Activated naive CD8-positive, alpha-beta T cell treated with anti-CD3 and anti-CD28 coated beads, Interleukin-2, amount 50 U/mL, for 24 hours (primary cell): ENCODE measurements at regions not wholly inside any gene's neighbourhood (a gene's known extent, or its start where the extent isn't known, plus 50 kb on each side); places are given as distances from the start of the nearest gene placed in this dataset.
"Not testable (repeated sequence)": the region's sequence is repeated elsewhere in the genome, so short reads cannot be mapped to it uniquely, and the experiment has no call there.

Experiments
- ATAC-seq: fragments of 150-1000 bp; cut with Tn5 transposase; one replicate; pipeline ENCODE4 v1.10.0; 2021
- DNase-seq: peaks from one replicate; pipeline ENCODE4 v3.0.0; 2021
- H3K27ac Mint-ChIP-seq: one replicate; pipeline ENCODE4 v1.8.0; 2021; ENCODE audit warnings: mild to moderate bottlenecking, mixed read lengths
- H3K27me3 Mint-ChIP-seq: one replicate; pipeline ENCODE4 v1.8.0; 2021; ENCODE audit warnings: mixed read lengths
- H3K36me3 Mint-ChIP-seq: one replicate; pipeline ENCODE4 v1.8.0; 2021; ENCODE audit warnings: low read depth, mixed read lengths
- H3K4me1 Mint-ChIP-seq: one replicate; pipeline ENCODE4 v1.8.0; 2021; ENCODE audit warnings: mixed read lengths
- H3K4me3 Mint-ChIP-seq: one replicate; pipeline ENCODE4 v1.8.0; 2021; ENCODE audit warnings: mild to moderate bottlenecking, moderate library complexity, mixed read lengths
- H3K9me3 Mint-ChIP-seq: one replicate; pipeline ENCODE4 v1.8.0; 2021; ENCODE audit warnings: mixed read lengths

DNA sequence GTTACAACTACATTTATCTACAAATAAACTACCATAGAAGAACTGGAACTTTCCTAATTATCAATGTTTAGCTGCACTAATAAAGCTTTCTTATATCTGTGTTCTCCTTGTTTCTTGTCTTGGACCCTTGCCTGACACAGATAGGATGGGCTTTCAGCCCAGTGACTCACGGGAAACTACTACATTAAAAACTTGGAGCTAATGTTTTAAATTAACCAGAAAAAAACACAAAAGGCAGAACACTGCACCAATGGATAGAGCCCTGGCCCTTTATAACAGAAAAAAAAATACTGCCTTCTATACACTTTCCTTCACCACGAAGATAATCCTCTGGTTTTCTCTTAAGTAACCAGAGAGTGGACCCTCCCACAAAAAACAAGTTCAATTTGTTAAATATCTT lies 223.9 kb downstream of the BCL2L11 start:
- H3K9me3 Mint-ChIP-seq, ATAC-seq, H3K4me3 Mint-ChIP-seq, H3K36me3 Mint-ChIP-seq, H3K27me3 Mint-ChIP-seq, H3K27ac Mint-ChIP-seq, H3K4me1 Mint-ChIP-seq, DNase-seq: not testable (repeated sequence)

DNA sequence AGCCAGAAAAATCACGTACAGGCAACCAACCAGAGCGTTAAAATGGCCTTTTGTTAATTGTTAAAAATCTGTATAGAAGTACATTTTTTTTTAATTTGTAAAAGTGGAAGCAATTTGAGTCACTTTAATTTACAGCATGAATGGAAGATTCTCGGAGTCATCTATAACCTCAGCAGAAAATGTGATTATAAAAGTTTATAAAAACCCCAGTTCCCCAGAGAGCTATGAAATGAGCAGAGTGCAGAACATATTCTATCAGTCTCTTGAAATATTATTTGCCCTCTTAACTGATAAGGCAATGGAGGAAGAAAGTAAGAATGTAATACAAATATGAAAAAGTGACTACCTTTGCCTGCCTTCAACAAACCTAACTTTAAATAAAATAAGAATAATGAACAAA lies 224.7 kb downstream of the BCL2L11 start:
- not testable (repeated sequence) for ATAC-seq, H3K27me3 Mint-ChIP-seq, H3K27ac Mint-ChIP-seq, H3K9me3 Mint-ChIP-seq, DNase-seq, H3K36me3 Mint-ChIP-seq, H3K4me3 Mint-ChIP-seq, H3K4me1 Mint-ChIP-seq

DNA sequence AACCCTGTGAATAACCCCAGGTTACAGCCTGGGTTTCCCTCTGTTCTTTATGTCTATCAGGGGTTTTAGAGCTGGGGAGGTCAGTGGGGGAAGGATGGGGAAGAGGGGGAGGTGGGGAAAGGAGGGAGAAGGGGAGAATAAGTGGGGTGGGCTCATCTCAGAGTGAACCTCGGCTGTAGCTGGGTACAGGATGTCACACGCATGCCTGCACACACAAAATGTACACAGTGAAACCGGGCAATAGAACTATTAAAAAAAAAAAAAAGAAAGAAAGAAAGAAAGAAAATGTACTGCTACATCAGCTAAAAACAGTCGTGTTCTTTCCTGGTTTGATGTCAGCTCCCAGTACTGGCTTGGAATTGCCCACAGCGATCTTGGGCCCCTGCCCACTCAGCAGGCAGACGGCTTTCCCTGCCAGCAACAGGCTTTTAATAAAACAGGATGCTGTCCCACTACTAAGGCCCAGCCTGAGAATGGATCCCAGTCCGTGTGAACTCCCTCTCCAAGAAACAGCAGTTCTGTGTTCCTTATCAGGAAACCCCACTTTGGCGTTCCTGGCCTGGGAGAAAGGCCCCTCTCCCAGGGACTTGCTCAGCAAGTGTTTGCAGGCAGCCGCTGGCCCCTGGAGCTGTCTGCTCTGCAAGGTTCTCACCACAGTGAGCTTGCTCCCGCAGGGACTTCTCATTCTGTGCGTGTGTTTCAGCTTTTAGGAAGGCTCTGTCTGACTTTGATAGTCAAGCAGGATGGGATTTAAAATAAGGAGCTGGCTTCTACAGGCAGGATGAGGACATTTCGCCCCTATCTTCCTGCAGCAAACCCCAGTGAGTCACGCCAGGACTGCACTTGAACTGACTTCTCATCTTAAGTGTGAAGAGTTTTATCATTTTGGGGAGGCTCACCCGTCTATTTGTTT lies 225.6 kb downstream of the BCL2L11 start:
- H3K27ac Mint-ChIP-seq, H3K36me3 Mint-ChIP-seq, H3K4me1 Mint-ChIP-seq, H3K4me3 Mint-ChIP-seq, H3K27me3 Mint-ChIP-seq, DNase-seq, H3K9me3 Mint-ChIP-seq: not testable (repeated sequence)
- peak; percentile 38 for ATAC-seq

DNA sequence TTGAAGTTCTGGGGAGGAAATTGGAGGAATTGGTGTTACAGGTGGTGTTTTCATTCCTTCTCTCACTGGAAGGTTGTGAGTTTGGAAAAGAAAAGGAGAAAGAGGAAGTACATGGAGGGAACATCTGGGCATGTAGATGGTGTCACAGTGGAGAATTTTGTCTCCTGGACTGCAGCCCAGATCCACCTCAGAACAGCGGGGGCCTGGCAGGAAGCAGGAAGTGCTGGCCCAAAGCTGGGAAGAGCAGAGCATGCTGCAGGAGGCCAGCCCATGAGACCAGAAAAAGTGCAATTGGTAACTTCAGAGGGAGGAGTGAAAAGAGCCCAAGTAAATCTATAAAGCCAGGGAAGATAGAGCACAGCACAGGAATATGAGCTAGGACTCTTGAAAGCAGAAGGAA lies 227.0 kb downstream of the BCL2L11 start:
- H3K9me3 Mint-ChIP-seq, DNase-seq, H3K4me3 Mint-ChIP-seq, H3K27me3 Mint-ChIP-seq, H3K27ac Mint-ChIP-seq, H3K36me3 Mint-ChIP-seq, ATAC-seq, H3K4me1 Mint-ChIP-seq: not testable (repeated sequence)

DNA sequence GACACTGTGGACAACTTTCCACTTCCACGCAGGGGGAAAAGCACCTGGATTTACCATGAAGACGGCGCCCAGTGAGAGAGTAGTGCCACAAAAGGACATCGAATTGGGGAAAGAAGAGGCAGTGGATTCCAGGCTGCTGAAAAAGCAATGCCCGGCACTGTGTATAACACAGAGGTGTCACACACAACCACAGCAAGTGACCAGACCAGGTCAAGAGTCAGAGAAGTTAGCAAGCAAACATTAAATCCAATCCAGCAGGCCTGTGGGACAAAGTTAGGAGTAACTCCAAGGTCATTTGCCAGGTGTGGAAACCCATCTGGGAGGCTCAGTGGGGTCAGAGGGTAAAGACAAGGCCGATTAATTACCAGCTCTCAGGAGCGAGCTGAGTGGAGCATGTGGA lies 227.6 kb downstream of the BCL2L11 start:
- H3K4me3 Mint-ChIP-seq, H3K4me1 Mint-ChIP-seq, H3K9me3 Mint-ChIP-seq, H3K27ac Mint-ChIP-seq, H3K27me3 Mint-ChIP-seq, DNase-seq, H3K36me3 Mint-ChIP-seq, ATAC-seq: not testable (repeated sequence)

- not testable (repeated sequence) for ATAC-seq
These were observed 234.5 kb downstream of the BCL2L11 start for GRCh38 chr2:111355022-111355817.

DNA sequence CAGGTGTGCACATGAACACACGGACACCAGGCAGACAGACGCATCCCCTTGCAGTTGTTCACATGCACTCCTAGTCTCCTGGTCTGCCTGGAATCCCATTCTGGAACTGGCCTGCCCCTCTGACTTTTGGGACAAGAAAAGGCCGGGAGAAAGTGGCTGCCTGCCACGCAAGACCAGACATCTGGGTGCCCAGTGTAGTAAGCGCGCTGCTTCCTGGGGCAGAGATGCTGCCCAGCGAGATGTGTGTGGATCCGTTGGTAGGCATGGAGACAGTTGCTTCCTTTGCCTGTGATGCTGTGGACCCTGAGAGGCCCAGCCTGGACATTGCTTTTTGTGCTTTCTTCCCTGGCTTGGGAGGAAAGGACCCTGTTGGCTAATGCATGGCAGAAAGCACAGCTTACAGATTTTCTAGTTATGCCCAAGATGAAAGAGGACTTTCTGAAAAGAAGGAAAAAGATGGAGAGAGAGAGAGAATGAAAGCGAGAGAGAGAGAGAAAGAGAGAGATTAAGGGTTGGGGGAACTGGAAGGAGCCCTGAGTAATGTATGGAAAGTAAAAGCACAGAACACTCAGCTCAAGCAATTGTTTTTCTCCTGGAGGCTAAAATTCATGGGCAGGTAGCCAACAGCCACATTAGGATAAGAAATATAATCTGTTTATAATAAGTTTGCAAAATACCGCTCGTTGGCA lies 235.3 kb downstream of the BCL2L11 start:
- not testable (repeated sequence) for DNase-seq, H3K27ac Mint-ChIP-seq, H3K36me3 Mint-ChIP-seq, H3K9me3 Mint-ChIP-seq, ATAC-seq, H3K4me3 Mint-ChIP-seq, H3K4me1 Mint-ChIP-seq, H3K27me3 Mint-ChIP-seq

More at GRCh38 chr2:111355022-111355817, 234.5 kb downstream of the BCL2L11 start:
- not testable (repeated sequence) for H3K4me3 Mint-ChIP-seq, H3K9me3 Mint-ChIP-seq, H3K4me1 Mint-ChIP-seq, H3K27me3 Mint-ChIP-seq, DNase-seq, H3K36me3 Mint-ChIP-seq, H3K27ac Mint-ChIP-seq

- not testable (repeated sequence) for H3K36me3 Mint-ChIP-seq, ATAC-seq, H3K27me3 Mint-ChIP-seq, H3K4me3 Mint-ChIP-seq, H3K4me1 Mint-ChIP-seq, DNase-seq, H3K27ac Mint-ChIP-seq, H3K9me3 Mint-ChIP-seq
These were observed 235.9 kb downstream of the BCL2L11 start for GRCh38 chr2:111356512-111357031.

DNA sequence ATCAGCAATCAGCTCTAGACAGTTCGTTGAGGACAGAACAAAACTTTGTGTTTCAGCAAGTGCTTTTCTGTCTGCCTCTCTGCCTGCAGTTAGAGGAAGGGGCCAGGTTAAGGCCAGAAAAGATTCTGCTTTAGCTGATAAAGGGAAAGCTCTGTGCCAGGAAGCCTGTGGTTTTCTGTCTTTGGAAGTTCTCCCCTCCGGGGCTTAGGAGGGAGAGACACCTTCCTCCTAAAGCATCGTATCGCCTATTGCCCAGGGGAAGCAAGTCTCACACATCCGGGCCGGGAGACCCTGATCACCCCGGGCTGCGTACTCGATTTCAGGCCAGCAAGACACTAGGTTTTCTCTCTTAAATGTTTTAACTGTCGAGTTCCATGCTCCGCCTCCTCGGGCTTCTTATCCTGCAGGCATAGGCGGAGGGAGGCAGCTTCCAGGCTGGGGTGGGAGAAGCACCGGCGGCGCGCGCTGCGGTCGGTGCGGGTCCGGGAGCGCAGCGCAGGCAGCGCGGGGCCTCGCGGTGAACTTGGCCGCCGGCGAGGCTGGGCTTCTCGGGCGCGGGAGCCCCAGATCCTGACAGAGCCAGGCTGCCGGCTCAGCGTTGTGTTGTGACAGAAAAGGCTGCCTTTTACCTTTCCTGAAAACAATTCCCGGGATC lies 245.4 kb downstream of the BCL2L11 start:
- not testable (repeated sequence) for ATAC-seq, H3K36me3 Mint-ChIP-seq

DNA sequence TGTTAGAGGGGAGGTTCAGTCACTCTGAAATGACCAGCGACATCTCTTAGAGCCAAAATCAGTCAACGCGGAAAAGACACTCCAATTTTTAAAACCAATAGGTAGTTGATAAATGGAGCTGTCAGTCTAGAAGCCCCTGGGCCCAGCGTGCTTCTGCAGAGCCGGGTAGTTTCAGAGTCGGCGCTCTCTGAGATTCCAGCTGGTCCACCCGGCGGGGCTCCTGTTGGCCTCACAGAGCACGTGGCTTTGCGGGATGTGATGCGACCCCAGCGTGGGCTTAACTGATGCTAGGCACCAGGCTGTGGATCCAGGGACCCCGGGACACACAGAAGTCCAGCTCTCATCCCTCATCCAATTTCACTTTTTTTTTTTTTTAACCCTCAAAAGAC lies 245.9 kb downstream of the BCL2L11 start:
- not testable (repeated sequence) for H3K27ac Mint-ChIP-seq, H3K27me3 Mint-ChIP-seq, H3K36me3 Mint-ChIP-seq, H3K4me3 Mint-ChIP-seq, DNase-seq, ATAC-seq, H3K9me3 Mint-ChIP-seq, H3K4me1 Mint-ChIP-seq

More for the DNA sequence above, 245.4 kb downstream of the BCL2L11 start:
- not testable (repeated sequence) for H3K4me3 Mint-ChIP-seq, H3K9me3 Mint-ChIP-seq, H3K27ac Mint-ChIP-seq, DNase-seq, H3K27me3 Mint-ChIP-seq, H3K4me1 Mint-ChIP-seq

DNA sequence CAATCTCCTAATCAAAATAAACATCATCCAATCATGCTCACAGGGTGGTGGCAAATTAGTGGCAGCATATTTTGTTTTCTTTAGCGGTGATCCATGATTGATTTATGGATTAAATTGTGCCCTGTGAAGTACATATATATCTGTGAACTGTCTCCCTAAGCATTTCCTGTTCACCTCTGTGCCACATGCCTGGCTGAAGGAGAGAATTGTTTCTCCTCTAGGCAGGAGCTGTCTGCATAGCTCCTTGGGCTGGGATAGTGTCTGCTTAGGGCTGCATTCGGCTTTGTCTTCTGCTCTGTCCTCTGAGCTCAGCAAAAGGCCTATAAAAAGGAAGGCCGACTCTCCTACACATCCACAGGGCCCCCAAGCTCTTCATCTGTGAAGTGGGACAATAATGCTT lies 246.4 kb downstream of the BCL2L11 start:
- not testable (repeated sequence) for ATAC-seq, DNase-seq, H3K27me3 Mint-ChIP-seq

DNA sequence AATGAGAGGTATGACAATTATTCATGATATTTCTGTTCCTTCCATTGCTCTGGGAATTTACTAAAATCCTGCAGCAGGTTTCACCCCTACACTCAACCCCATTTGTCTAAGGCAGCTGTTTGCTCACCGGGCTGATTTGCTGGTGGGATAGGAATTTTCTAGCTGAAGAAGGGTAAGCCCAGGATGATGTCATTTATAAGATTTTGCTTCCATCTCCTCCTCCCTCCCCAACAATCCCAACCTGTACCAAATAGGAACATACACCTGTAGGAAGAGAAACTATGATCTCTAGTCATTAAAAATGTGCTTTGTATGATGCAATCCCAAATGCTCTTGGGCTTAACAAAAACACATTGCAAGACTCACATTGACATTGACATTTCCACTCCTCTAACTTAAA lies 247.2 kb downstream of the BCL2L11 start:
- not testable (repeated sequence) for DNase-seq, H3K36me3 Mint-ChIP-seq, H3K27ac Mint-ChIP-seq, H3K4me3 Mint-ChIP-seq, H3K4me1 Mint-ChIP-seq, H3K9me3 Mint-ChIP-seq, H3K27me3 Mint-ChIP-seq
- ATAC-seq: peak; percentile 21

More for the DNA sequence above, 246.4 kb downstream of the BCL2L11 start:
- not testable (repeated sequence) for H3K9me3 Mint-ChIP-seq, H3K36me3 Mint-ChIP-seq, H3K4me3 Mint-ChIP-seq, H3K4me1 Mint-ChIP-seq, H3K27ac Mint-ChIP-seq

- H3K4me3 Mint-ChIP-seq, DNase-seq, H3K36me3 Mint-ChIP-seq, H3K27ac Mint-ChIP-seq, H3K4me1 Mint-ChIP-seq, H3K27me3 Mint-ChIP-seq, H3K9me3 Mint-ChIP-seq: not testable (repeated sequence)
- ATAC-seq: peak; percentile 67
These were observed 247.6 kb downstream of the BCL2L11 start for GRCh38 chr2:111368288-111368687.

DNA sequence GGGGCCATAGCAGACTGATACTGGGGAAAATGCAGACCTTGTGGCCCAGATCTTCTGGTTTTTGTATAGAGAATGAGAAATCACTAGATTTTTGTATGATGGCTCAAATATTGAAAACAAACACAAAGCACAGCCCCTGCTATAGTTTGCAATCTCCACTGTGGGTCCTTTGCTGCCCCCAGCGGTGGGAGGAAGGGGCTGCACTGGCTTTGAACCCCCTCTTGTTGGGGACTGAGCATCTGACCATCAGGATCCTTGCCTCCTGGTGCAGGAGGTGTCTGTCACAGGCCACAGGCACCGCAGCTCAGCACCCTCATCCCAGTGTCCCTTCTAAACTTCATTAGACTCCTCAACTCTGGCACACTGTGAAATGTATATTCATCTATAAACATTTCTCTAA lies 252.3 kb downstream of the BCL2L11 start:
- not testable (repeated sequence) for DNase-seq, H3K27me3 Mint-ChIP-seq, H3K4me3 Mint-ChIP-seq, ATAC-seq, H3K9me3 Mint-ChIP-seq, H3K27ac Mint-ChIP-seq, H3K36me3 Mint-ChIP-seq, H3K4me1 Mint-ChIP-seq
